H9 (cell line): ENCODE measurements at regions not wholly inside any gene's neighbourhood (a gene's known extent, or its start where the extent isn't known, plus 50 kb on each side); places are given as distances from the start of the nearest gene placed in this dataset.

Experiments
- DNase-seq: peaks from one replicate; pipeline ENCODE4 v3.0.0-alpha.2; 2017
- H2AFZ ChIP-seq: one replicate; pipeline ENCODE4 v1.6.1; 2013; ENCODE audit warnings: mild to moderate bottlenecking, low read length, control low read depth, moderate library complexity
- H2AK5ac ChIP-seq: 2 replicates; pipeline ENCODE4 v1.6.1; 2013; ENCODE audit warnings: low read length, control low read depth, mixed read lengths; ENCODE audit not compliant: insufficient read length
- H2BK120ac ChIP-seq: one replicate; pipeline ENCODE4 v1.6.1; 2013; ENCODE audit warnings: low read depth, mild to moderate bottlenecking, low read length, control low read depth, inconsistent platforms; ENCODE audit not compliant: poor library complexity, severe bottlenecking
- H2BK12ac ChIP-seq: 2 replicates; pipeline ENCODE4 v1.6.1; 2013; ENCODE audit warnings: low read length, control low read depth, mixed read lengths, low read depth; ENCODE audit not compliant: insufficient read length
- H2BK15ac ChIP-seq: 2 replicates; pipeline ENCODE4 v1.6.1; 2013; ENCODE audit warnings: low read depth, low read length, control low read depth
- H2BK20ac ChIP-seq: one replicate; pipeline ENCODE4 v1.6.1; 2013; ENCODE audit warnings: low read depth, mild to moderate bottlenecking, low read length, control low read depth, inconsistent platforms; ENCODE audit not compliant: poor library complexity, severe bottlenecking
- H2BK5ac ChIP-seq: 2 replicates; pipeline ENCODE4 v1.6.1; 2013; ENCODE audit warnings: low read length, control low read depth, mixed read lengths; ENCODE audit not compliant: insufficient read length
- H3K14ac ChIP-seq: 2 replicates; pipeline ENCODE4 v1.6.1; 2013; ENCODE audit warnings: low read length, control low read depth; ENCODE audit not compliant: insufficient read depth
- H3K18ac ChIP-seq: 2 replicates; pipeline ENCODE4 v1.6.1; 2013; ENCODE audit warnings: low read depth, mild to moderate bottlenecking, mixed read lengths, low read length, control low read depth; ENCODE audit not compliant: insufficient read length
- H3K23ac ChIP-seq: 2 replicates; pipeline ENCODE4 v1.6.1; 2013; ENCODE audit warnings: low read length, control low read depth, mixed read lengths, low read depth; ENCODE audit not compliant: insufficient read length
- H3K23me2 ChIP-seq: 2 replicates; pipeline ENCODE4 v1.6.1; 2013; ENCODE audit warnings: low read depth, mild to moderate bottlenecking, mixed read lengths, low read length, control low read depth; ENCODE audit not compliant: insufficient read length, poor library complexity, severe bottlenecking
- H3K27ac ChIP-seq: 2 replicates; pipeline ENCODE4 v1.5.1; 2013; ENCODE audit warnings: low read length, control low read depth, mixed read lengths, low read depth; ENCODE audit not compliant: insufficient read length
- H3K27me3 ChIP-seq: 2 replicates; pipeline ENCODE4 v1.6.1; 2013; ENCODE audit warnings: low read length, control low read depth, inconsistent platforms; ENCODE audit not compliant: insufficient read depth
- H3K4ac ChIP-seq: 2 replicates; pipeline ENCODE4 v1.6.1; 2013; ENCODE audit warnings: low read depth, mild to moderate bottlenecking, control low read depth, inconsistent platforms, low read length, moderate library complexity
- H3K4me1 ChIP-seq: 2 replicates; pipeline ENCODE4 v1.6.1; 2013; ENCODE audit warnings: low read length, control low read depth, inconsistent platforms; ENCODE audit not compliant: insufficient read depth
- H3K4me2 ChIP-seq: 2 replicates; pipeline ENCODE4 v1.6.1; 2013; ENCODE audit warnings: low read length, control low read depth, mixed read lengths; ENCODE audit not compliant: insufficient read length, insufficient read depth
- H3K56ac ChIP-seq: 2 replicates; pipeline ENCODE4 v1.6.1; 2013; ENCODE audit warnings: low read depth, mild to moderate bottlenecking, mixed read lengths, low read length, control low read depth; ENCODE audit not compliant: insufficient read length
- H3K79me1 ChIP-seq: 2 replicates; pipeline ENCODE4 v1.6.1; 2013; ENCODE audit warnings: low read depth, mild to moderate bottlenecking, moderate library complexity, low read length, control low read depth, inconsistent platforms; ENCODE audit not compliant: insufficient read depth, poor library complexity, severe bottlenecking
- H3K79me2 ChIP-seq: 2 replicates; pipeline ENCODE4 v1.6.1; 2013; ENCODE audit warnings: low read length, control low read depth, inconsistent platforms; ENCODE audit not compliant: insufficient read depth
- H3K9ac ChIP-seq: 2 replicates; pipeline ENCODE4 v1.6.1; 2013; ENCODE audit warnings: low read length, control low read depth, mixed read lengths; ENCODE audit not compliant: insufficient read length; ENCODE audit errors: extremely low read depth
- H3K9me3 ChIP-seq: one replicate; pipeline ENCODE4 v1.6.1; 2013; ENCODE audit warnings: low read depth, low read length, inconsistent platforms; ENCODE audit not compliant: control insufficient read depth
- H3T11ph ChIP-seq: one replicate; pipeline ENCODE4 v1.6.1; 2013; ENCODE audit warnings: mild to moderate bottlenecking, low read length, control low read depth, inconsistent platforms
- H4K20me1 ChIP-seq: one replicate; pipeline ENCODE4 v1.6.1; 2013; ENCODE audit not compliant: control insufficient read depth, insufficient read length, insufficient read depth
- H4K5ac ChIP-seq: 2 replicates; pipeline ENCODE4 v1.6.1; 2013; ENCODE audit warnings: low read depth, mild to moderate bottlenecking, mixed read lengths, low read length, control low read depth; ENCODE audit not compliant: insufficient read length
- H4K8ac ChIP-seq: replicated peaks from 2 replicates; pipeline ENCODE4 v1.6.1; 2013; ENCODE audit warnings: low read length, control low read depth, mixed read lengths, low read depth; ENCODE audit not compliant: insufficient read length
- H4K91ac ChIP-seq: 2 replicates; pipeline ENCODE4 v1.6.1; 2013; ENCODE audit warnings: low read depth, mild to moderate bottlenecking, moderate library complexity, mixed read lengths, low read length, control low read depth; ENCODE audit not compliant: insufficient read length
- H3K27ac Mint-ChIP-seq, 3 experiments: 2 replicates in 2 of 3; 3 replicates in 1 of 3; pipeline ENCODE4 v1.8.0; 2020 to 2021; ENCODE audit warnings: mixed read lengths in 3 of 3, mild to moderate bottlenecking in 1 of 3, moderate library complexity in 1 of 3
- H3K27me3 Mint-ChIP-seq: 2 replicates; pipeline ENCODE4 v1.8.0; 2021; ENCODE audit warnings: low read depth, mild to moderate bottlenecking, moderate library complexity, mixed read lengths
- H3K36me3 Mint-ChIP-seq, 3 experiments: 2 replicates in 2 of 3; 3 replicates in 1 of 3; pipeline ENCODE4 v1.8.0; 2020 to 2021; ENCODE audit warnings: low read depth in 3 of 3, mixed read lengths in 3 of 3; ENCODE audit not compliant: insufficient read depth in 1 of 3
- H3K4me1 Mint-ChIP-seq, 2 experiments: 2 replicates each; pipeline ENCODE4 v1.8.0; 2020; ENCODE audit warnings: mixed read lengths in 2 of 2
- H3K4me3 Mint-ChIP-seq, 2 experiments: 2 replicates in 1 of 2; 3 replicates in 1 of 2; pipeline ENCODE4 v1.8.0; 2020 to 2021; ENCODE audit warnings: mild to moderate bottlenecking in 2 of 2, mixed read lengths in 2 of 2, moderate library complexity in 1 of 2
- H3K9me3 Mint-ChIP-seq, 2 experiments: 2 replicates in 1 of 2; 3 replicates in 1 of 2; pipeline ENCODE4 v1.8.0; 2020; ENCODE audit warnings: mild to moderate bottlenecking in 2 of 2, mixed read lengths in 2 of 2, moderate library complexity in 1 of 2
- WGBS: extraction: QIAGEN DNeasy Blood & Tissue Kit; methylation state at CpG from one replicate; pipeline ENCODE4 v1.1.7; 2013; ENCODE audit warnings: missing lambda C conversion rate, low lambda C conversion rate, mixed read lengths; ENCODE audit not compliant: insufficient read length; ENCODE audit errors: extremely low coverage; 5-methylcytosine and 5-hydroxymethylcytosine counted together
- TF ChIP-seq, protein P1 (sequence below): fragments of 200-600 bp; sonication (generic); conservative IDR thresholded peaks from 3 replicates; pipeline ENCODE4 v1.8.0; 2021; ENCODE audit warnings: antibody characterized with exemption, mild to moderate bottlenecking

DNA sequence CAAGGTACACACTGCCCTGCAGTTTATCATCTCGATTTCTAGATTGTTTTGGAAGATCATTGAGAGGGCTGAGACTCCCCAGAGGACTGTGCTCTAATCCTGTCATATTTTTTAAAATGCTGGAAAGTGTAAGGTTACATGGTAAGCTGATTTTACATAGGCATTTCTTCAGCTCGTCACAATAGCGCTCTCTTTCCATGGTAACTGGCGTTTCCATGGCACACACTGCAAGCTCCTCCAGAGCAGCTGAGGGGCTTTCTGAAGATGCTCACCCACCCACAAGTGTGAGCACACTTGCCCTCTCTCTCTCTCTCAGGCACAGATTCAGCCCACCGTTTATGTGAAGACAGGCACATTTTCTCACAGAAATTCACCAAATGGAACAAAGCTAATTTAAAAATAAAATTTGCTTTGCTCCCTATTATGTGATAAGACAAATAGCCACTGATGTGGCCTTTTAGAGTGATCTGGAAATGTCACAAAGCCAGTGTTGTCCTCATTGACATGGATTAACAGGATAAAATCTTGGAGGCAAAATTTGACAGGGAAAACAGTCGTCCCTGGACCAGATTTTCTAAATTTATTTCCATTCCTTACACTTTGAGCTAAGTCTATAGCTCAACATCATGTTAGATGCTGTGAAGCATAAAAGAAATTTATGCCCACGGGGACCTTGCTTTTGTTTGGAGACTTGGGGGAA is 421.5 kb downstream of the RWDD3 start:
- Histone ChIP-seq H3K14ac (no peak overlapping the region), H2BK20ac (no peak overlapping the region), H3K23ac (no peak overlapping the region), H3K4me2 (no peak overlapping the region), H2AFZ (no peak overlapping the region), H3K18ac (no peak overlapping the region), H4K8ac (no peak overlapping the region), H3T11ph (no peak overlapping the region), H3K23me2 (no peaks in the 10 kb centered on the region), H3K4me1 (no peaks in the 10 kb centered on the region; the same call in 1 of the 2 replicates), H2AK5ac (no peak overlapping the region), H3K56ac (no peak overlapping the region), H3K27ac (no peak overlapping the region), H4K5ac (no peak overlapping the region), H3K9me3 (no peaks in the 10 kb centered on the region), H3K27me3 (no peaks in the 10 kb centered on the region), H3K9ac (no peak overlapping the region), H2BK15ac (no peak overlapping the region), H3K79me1 (no peaks in the 10 kb centered on the region), H3K4ac (no peak overlapping the region), H2BK5ac (no peak overlapping the region), H4K20me1 (no peaks in the 10 kb centered on the region), H2BK120ac (no peak overlapping the region), H2BK12ac (no peak overlapping the region), H4K91ac (no peak overlapping the region), H3K79me2 (no peaks in the 10 kb centered on the region)
- H3K27ac Mint-ChIP-seq, result no peak overlapping the region; a peak in 1 of 7 replicates
- DNase-seq, result no peak
- no peaks in the 10 kb centered on the region for H3K9me3 Mint-ChIP-seq
- TF ChIP-seq, protein P1, sequence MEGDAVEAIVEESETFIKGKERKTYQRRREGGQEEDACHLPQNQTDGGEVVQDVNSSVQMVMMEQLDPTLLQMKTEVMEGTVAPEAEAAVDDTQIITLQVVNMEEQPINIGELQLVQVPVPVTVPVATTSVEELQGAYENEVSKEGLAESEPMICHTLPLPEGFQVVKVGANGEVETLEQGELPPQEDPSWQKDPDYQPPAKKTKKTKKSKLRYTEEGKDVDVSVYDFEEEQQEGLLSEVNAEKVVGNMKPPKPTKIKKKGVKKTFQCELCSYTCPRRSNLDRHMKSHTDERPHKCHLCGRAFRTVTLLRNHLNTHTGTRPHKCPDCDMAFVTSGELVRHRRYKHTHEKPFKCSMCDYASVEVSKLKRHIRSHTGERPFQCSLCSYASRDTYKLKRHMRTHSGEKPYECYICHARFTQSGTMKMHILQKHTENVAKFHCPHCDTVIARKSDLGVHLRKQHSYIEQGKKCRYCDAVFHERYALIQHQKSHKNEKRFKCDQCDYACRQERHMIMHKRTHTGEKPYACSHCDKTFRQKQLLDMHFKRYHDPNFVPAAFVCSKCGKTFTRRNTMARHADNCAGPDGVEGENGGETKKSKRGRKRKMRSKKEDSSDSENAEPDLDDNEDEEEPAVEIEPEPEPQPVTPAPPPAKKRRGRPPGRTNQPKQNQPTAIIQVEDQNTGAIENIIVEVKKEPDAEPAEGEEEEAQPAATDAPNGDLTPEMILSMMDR, result no peak
- no peaks in the 10 kb centered on the region for H3K27me3 Mint-ChIP-seq
- H3K4me3 Mint-ChIP-seq, result no peak overlapping the region
- peaks cover 9 to 11% of the 10 kb centered on the region in 2 experiments for H3K4me1 Mint-ChIP-seq
- no peaks in the 10 kb centered on the region for H3K36me3 Mint-ChIP-seq
- WGBS, result no CpG with 5 or more reads among the region's 7 CpGs
